GM23248 (cell line): ENCODE measurements at regions not wholly inside any gene's neighbourhood (a gene's known extent, or its start where the extent isn't known, plus 50 kb on each side); places are given as distances from the start of the nearest gene placed in this dataset.

Experiments used
- DNase-seq: peaks from one replicate; pipeline ENCODE4 v3.0.0-alpha.2; 2015
- H2AFZ ChIP-seq: fragments of 200-600 bp; sonication (generic); 2 replicates; pipeline ENCODE4 v1.6.1; 2016; ENCODE audit warnings: antibody characterized with exemption
- H3F3A ChIP-seq: fragments of 200-600 bp; sonication (generic); 2 replicates; pipeline ENCODE4 v1.6.1; 2016; ENCODE audit warnings: mild to moderate bottlenecking, antibody characterized with exemption, mixed run types; ENCODE audit not compliant: insufficient read depth
- H3K27ac ChIP-seq: fragments of 200-600 bp; sonication (generic); 2 replicates; pipeline ENCODE4 v1.5.1; 2016; ENCODE audit warnings: mild to moderate bottlenecking
- H3K27me3 ChIP-seq: fragments of 200-600 bp; sonication (generic); replicated peaks from 2 replicates; pipeline ENCODE4 v1.6.1; 2016; ENCODE audit warnings: mild to moderate bottlenecking; ENCODE audit not compliant: insufficient read depth
- H3K36me3 ChIP-seq: fragments of 200-600 bp; sonication (generic); 2 replicates; pipeline ENCODE4 v1.6.1; 2016; ENCODE audit warnings: low read depth, mild to moderate bottlenecking
- H3K4me1 ChIP-seq: fragments of 200-600 bp; sonication (generic); 2 replicates; pipeline ENCODE4 v1.6.1; 2016; ENCODE audit warnings: mild to moderate bottlenecking; ENCODE audit not compliant: insufficient read depth
- H3K4me2 ChIP-seq: fragments of 200-600 bp; sonication (generic); one replicate; pipeline ENCODE4 v1.6.1; 2016; ENCODE audit warnings: mild to moderate bottlenecking; ENCODE audit not compliant: unreplicated experiment
- H3K4me3 ChIP-seq: fragments of 200-600 bp; sonication (generic); 2 replicates; pipeline ENCODE4 v1.5.1; 2016; ENCODE audit warnings: mild to moderate bottlenecking
- H3K79me2 ChIP-seq: fragments of 200-600 bp; sonication (generic); 2 replicates; pipeline ENCODE4 v1.6.1; 2016; ENCODE audit warnings: mild to moderate bottlenecking; ENCODE audit not compliant: insufficient read depth
- H3K9ac ChIP-seq: fragments of 200-600 bp; sonication (generic); 2 replicates; pipeline ENCODE4 v1.6.1; 2016; ENCODE audit warnings: mild to moderate bottlenecking
- H3K9me2 ChIP-seq: fragments of 200-600 bp; sonication (generic); 2 replicates; pipeline ENCODE4 v1.6.1; 2016; ENCODE audit warnings: mixed run types, mild to moderate bottlenecking, moderate library complexity; ENCODE audit not compliant: insufficient read depth
- H3K9me3 ChIP-seq: fragments of 200-600 bp; sonication (generic); one replicate; pipeline ENCODE4 v1.6.1; 2017; ENCODE audit warnings: low read depth
- H4K20me1 ChIP-seq: fragments of 200-600 bp; sonication (generic); 2 replicates; pipeline ENCODE4 v1.6.0; 2016; ENCODE audit not compliant: insufficient read depth
- EZH2 ChIP-seq: fragments of 200-600 bp; sonication (generic); IDR thresholded peaks from 2 replicates; pipeline ENCODE4 v1.6.1; 2018; ENCODE audit warnings: antibody characterized with exemption, mild to moderate bottlenecking; ENCODE audit not compliant: insufficient read depth, poor library complexity, severe bottlenecking
- EZH2phosphoT487 ChIP-seq: fragments of 200-600 bp; sonication (generic); IDR thresholded peaks from 2 replicates; pipeline ENCODE4 v1.6.1; 2018; ENCODE audit warnings: antibody characterized with exemption, moderate library complexity, mild to moderate bottlenecking, low read depth; ENCODE audit not compliant: insufficient read depth
- WGBS, 2 experiments: methylation state at CpG; one replicate each; pipeline ENCODE4 v1.1.6; 2015 to 2017; ENCODE audit warnings: low lambda C conversion rate in 2 of 2, low coverage in 1 of 2; ENCODE audit errors: missing lambda C conversion rate in 2 of 2; 5-methylcytosine and 5-hydroxymethylcytosine counted together
- in situ Hi-C: fragments of 300-500 bp; cut with MboI; formaldehyde crosslinking; loops from 2 replicates; pipeline ENCODE4 v1.15.0; 2020

DNA sequence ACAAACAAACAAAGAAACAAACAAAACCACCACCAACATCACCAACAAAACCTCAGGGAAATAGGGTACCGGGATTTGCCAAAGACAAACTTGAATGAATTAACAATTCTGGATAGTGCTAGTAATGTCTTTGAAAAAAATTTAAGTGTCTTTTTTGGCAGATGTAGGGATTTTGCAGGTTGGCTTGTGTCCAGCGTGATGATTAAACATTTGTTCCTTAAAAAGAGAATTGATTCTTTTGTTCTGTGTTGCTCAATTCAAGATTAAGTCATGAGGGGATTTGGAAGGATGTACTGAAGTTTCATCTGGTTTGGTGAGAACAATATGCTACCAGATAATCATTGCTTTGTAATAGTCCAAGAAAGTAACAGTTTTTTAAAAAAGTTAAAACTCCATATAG, 125.1 kb upstream of the HS3ST5 start:
- H3K4me2 ChIP-seq = no peak overlapping the region
- H3K36me3 ChIP-seq = no peaks in the 10 kb centered on the region
- WGBS, 2 experiments = 0 to 2% methylated on average over 2 of the region's 2 CpGs
- H3K4me1 ChIP-seq = no peaks in the 10 kb centered on the region
- no peak for DNase-seq
- H3K9me2 ChIP-seq = no peaks in the 10 kb centered on the region
- TF ChIP-seq EZH2phosphoT487 = no peak
- no peak for TF ChIP-seq EZH2
- in situ Hi-C loops = no loop called here
- no peak overlapping the region for H2AFZ ChIP-seq
- H3K27me3 ChIP-seq = no peaks in the 10 kb centered on the region
- H4K20me1 ChIP-seq = no peaks in the 10 kb centered on the region
- no peaks in the 10 kb centered on the region for H3K79me2 ChIP-seq
- H3K9ac ChIP-seq = no peak overlapping the region
- no peak overlapping the region for H3K27ac ChIP-seq
- H3F3A ChIP-seq = no peaks in the 10 kb centered on the region
- no peaks in the 10 kb centered on the region for H3K9me3 ChIP-seq
- no peak overlapping the region for H3K4me3 ChIP-seq

DNA sequence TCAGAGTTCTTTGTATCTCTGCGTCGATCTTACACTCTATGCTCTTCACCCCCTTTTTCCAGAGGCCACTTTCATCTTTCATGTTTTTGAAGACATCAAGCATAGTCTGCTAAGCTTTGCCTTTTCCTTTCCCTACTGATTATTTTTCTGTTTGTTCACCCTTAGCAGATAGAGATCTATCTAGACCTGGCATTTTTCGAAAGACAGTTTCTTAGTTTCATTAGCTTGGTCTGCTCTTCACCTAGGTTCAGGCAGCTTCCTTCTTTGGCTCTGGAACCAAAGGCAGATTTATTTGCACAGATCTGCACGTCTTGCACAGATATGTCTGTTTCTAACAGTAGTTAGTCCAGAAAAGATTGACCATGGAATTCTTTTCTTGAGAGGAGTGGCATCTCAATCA, 122.7 kb upstream of the HS3ST5 start:
- whole genome bisulfite sequencing, 2 experiments = 37 to 46% methylated on average over 4 of the region's 4 CpGs

GRCh38 chr6:114453737-114454276, 111.0 kb upstream of the HS3ST5 start:
- H3K9me2 ChIP-seq = no peaks in the 10 kb centered on the region
- in situ Hi-C loops = no loop called here

More for the DNA sequence above, 122.7 kb upstream of the HS3ST5 start:
- H3K4me3 ChIP-seq = no peak overlapping the region
- no peaks in the 10 kb centered on the region for H3K27me3 ChIP-seq
- no peaks in the 10 kb centered on the region for H3K79me2 ChIP-seq
- H3F3A ChIP-seq = no peaks in the 10 kb centered on the region
- H3K27ac ChIP-seq = no peak overlapping the region
- no peaks in the 10 kb centered on the region for H3K9me2 ChIP-seq
- no peaks in the 10 kb centered on the region for H4K20me1 ChIP-seq
- no peaks in the 10 kb centered on the region for H3K4me1 ChIP-seq
- H3K9me3 ChIP-seq = no peaks in the 10 kb centered on the region
- in situ Hi-C loops = no loop called here
- no peak overlapping the region for H2AFZ ChIP-seq
- no peaks in the 10 kb centered on the region for H3K36me3 ChIP-seq
- DNase-seq = no peak
- H3K4me2 ChIP-seq = no peak overlapping the region
- no peak overlapping the region for H3K9ac ChIP-seq
- TF ChIP-seq EZH2phosphoT487 (no peak), EZH2 (no peak)

GRCh38 chr6:114452785-114453401, 110.1 kb upstream of the HS3ST5 start:
- Histone ChIP-seq H2AFZ (no peak overlapping the region), H3K27me3 (no peaks in the 10 kb centered on the region), H3K4me1 (no peaks in the 10 kb centered on the region), H3K79me2 (no peaks in the 10 kb centered on the region), H3K9me2 (no peaks in the 10 kb centered on the region), H3K9me3 (no peaks in the 10 kb centered on the region), H3K9ac (no peak overlapping the region), H3K36me3 (no peaks in the 10 kb centered on the region), H3F3A (no peaks in the 10 kb centered on the region), H4K20me1 (no peaks in the 10 kb centered on the region), H3K4me3 (no peak overlapping the region), H3K27ac (no peak overlapping the region), H3K4me2 (no peak overlapping the region)
- DNase-seq = no peak
- in situ Hi-C loops = no loop called here
- 19 to 24% methylated on average over 4 of the region's 4 CpGs for WGBS, 2 experiments
- no peak for TF ChIP-seq EZH2phosphoT487
- TF ChIP-seq EZH2 = no peak

More at GRCh38 chr6:114453737-114454276, 111.0 kb upstream of the HS3ST5 start:
- Histone ChIP-seq H3K9me3 (no peaks in the 10 kb centered on the region), H3K4me2 (no peak overlapping the region), H3K4me3 (no peak overlapping the region), H3K36me3 (no peaks in the 10 kb centered on the region), H3K27ac (no peak overlapping the region), H3K27me3 (no peaks in the 10 kb centered on the region), H3K4me1 (no peaks in the 10 kb centered on the region), H3F3A (no peaks in the 10 kb centered on the region), H4K20me1 (no peaks in the 10 kb centered on the region), H2AFZ (no peak overlapping the region), H3K79me2 (no peaks in the 10 kb centered on the region), H3K9ac (no peak overlapping the region)
- no peak for DNase-seq
- TF ChIP-seq EZH2phosphoT487 = no peak
- TF ChIP-seq EZH2 = no peak
- WGBS, 2 experiments = 42 to 44% methylated on average over 1 of the region's 1 CpG
